Stomach (tissue), 8 donors: ENCODE measurements at regions not wholly inside any gene's neighbourhood (a gene's known extent, or its start where the extent isn't known, plus 50 kb on each side); places are given as distances from the start of the nearest gene placed in this dataset.
"Not testable (repeated sequence)": the region's sequence is repeated elsewhere in the genome, so short reads cannot be mapped to it uniquely, and the experiment has no call there.

Experiments used
- DNase-seq, 2 donors: peaks; one replicate each; pipeline versions ENCODE4 v3.0.0 to v3.0.0-alpha.2; 2013 to 2019
- H3K27ac ChIP-seq, 5 donors: fragments of 200-600 bp in 4 of 5; sonication (generic) in 4 of 5; one replicate each; pipeline ENCODE4 v1.5.1; 2013 to 2019; ENCODE audit warnings: mild to moderate bottlenecking in 1 of 5, moderate library complexity in 1 of 5
- H3K27me3 ChIP-seq, 3 donors: fragments of 200-600 bp; sonication (generic); one replicate each; pipeline ENCODE4 v1.5.1; 2017 to 2019; ENCODE audit warnings: mixed run types in 1 of 3
- H3K36me3 ChIP-seq, 4 donors: fragments of 200-600 bp; sonication (generic); 1 replicate in 3 of 4; 2 replicates in 1 of 4; pipeline ENCODE4 v1.5.1; 2016 to 2019
- H3K4me1 ChIP-seq, 4 donors: fragments of 200-600 bp; sonication (generic); one replicate each; pipeline ENCODE4 v1.5.1; 2016 to 2019
- H3K4me3 ChIP-seq, 4 donors: fragments of 200-600 bp; sonication (generic) in 3 of 4; one replicate each; pipeline ENCODE4 v1.5.1; 2016 to 2019; ENCODE audit warnings: mild to moderate bottlenecking in 1 of 4
- H3K9me3 ChIP-seq, 4 donors: fragments of 200-600 bp; sonication (generic); one replicate each; pipeline ENCODE4 v1.5.1; 2016 to 2019
- POLR2AphosphoS5 ChIP-seq, 3 donors: sonication (generic); formaldehyde crosslinking; IDR thresholded peaks; one replicate each; pipeline ENCODE4 v1.6.1; 2016; ENCODE audit warnings: antibody characterized with exemption in 3 of 3
- WGBS, 5 donors: extraction: QIAGEN DNeasy Blood & Tissue Kit in 3 of 5; methylation state at CpG; one replicate each; pipeline versions ENCODE4 v1.1.5 to v1.1.7; 2013 to 2018; 5-methylcytosine and 5-hydroxymethylcytosine counted together
- intact Hi-C: fragments of 100-400 bp; cut with DNase I; formaldehyde crosslinking; loops from one replicate; pipeline ENCODE4 v1.15.1; 2023; ENCODE audit warnings: low total_unique reads
- donor health status: healthy with polysubstance abuse.
- donor health status: Bipolar disorder and iron deficiency.
- donor health status: healthy.

DNA sequence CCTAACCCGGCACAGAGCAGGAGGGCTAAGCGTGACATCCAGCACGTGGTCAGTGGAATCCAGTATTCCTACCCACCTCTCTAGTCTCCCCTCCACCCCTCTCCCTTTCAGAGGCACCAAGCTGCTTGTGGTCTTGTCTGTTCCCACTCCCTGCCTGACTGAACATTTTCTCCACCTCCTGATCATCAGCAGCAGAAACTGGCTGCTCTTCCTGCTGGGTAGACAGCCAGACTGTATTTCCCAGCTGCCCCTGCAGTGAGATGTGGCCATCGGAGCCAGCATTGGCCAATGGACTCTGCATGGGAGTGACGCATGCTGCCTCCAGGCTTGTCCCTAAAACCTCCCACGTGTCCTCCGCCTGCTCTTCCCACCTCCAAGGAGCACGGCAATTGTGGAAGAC lies 143.8 kb downstream of the OR4F15 start:
- peak in 1 of 2 donors; percentile 66 for DNase-seq
- H3K27ac ChIP-seq, result peak overlapping the region in 1 of 5 donors; percentile 42
- WGBS, 5 donors, result 57 to 72% (median 68%) methylated on average over 3 to 4 of the region's 8 CpGs; no CpG with 5 or more reads in 1 of the 5 donors
- H3K4me1 ChIP-seq, H3K4me3 ChIP-seq, H3K27me3 ChIP-seq, intact Hi-C loops, H3K36me3 ChIP-seq, H3K9me3 ChIP-seq: not testable (repeated sequence)
- TF ChIP-seq POLR2AphosphoS5 (IDR thresholded peaks at IDR 0.05), result peak in 1 of 3 donors; percentile 10

DNA sequence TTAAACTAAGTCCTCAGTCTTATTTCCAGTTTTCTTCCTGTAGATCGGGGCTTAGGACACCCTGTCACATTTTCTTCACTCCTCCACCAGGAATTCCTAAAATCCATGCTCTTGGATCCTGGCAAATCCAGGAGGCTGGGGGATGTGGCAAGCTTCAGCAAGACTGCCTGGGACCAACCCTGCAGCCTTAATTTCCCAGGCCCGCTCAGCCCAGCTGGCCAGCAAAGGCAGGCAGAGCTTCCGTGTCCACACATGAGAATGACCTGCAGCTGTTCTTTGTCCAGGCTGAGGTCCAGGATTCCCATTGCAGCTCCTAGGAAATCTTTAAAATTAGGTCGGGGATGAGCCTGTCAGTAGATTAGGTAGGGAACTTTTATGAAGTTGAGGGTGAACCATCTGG lies 146.7 kb downstream of the OR4F15 start:
- H3K9me3 ChIP-seq, H3K27ac ChIP-seq, H3K36me3 ChIP-seq, H3K4me3 ChIP-seq, intact Hi-C loops, H3K27me3 ChIP-seq: not testable (repeated sequence)
- 76 to 86% (median 77%) methylated on average over 2 of the region's 4 CpGs; no CpG with 5 or more reads in 2 of the 5 donors for WGBS, 5 donors
- H3K4me1 ChIP-seq, result peaks cover 0 to 11% (median 6%) of the 10 kb centered on the region in 4 donors
- peak; percentile 27 to 42 for DNase-seq

GRCh38 chr15:101961263-101961662 lies 149.3 kb downstream of the OR4F15 start:
- Histone ChIP-seq H3K4me3 (peak overlapping the region in 1 of 4 donors; percentile 47), H3K4me1 (peaks cover 0 to 25% (median 13%) of the 10 kb centered on the region in 4 donors), H3K27ac (peak overlapping the region in 1 of 5 donors; percentile 49)
- H3K9me3 ChIP-seq, H3K27me3 ChIP-seq, H3K36me3 ChIP-seq, intact Hi-C loops: not testable (repeated sequence)
- peak in 1 of 2 donors; percentile 46 for DNase-seq
- WGBS, 5 donors, result 0% methylated on average over 5 of the region's 48 CpGs; no CpG with 5 or more reads in 4 of the 5 donors

DNA sequence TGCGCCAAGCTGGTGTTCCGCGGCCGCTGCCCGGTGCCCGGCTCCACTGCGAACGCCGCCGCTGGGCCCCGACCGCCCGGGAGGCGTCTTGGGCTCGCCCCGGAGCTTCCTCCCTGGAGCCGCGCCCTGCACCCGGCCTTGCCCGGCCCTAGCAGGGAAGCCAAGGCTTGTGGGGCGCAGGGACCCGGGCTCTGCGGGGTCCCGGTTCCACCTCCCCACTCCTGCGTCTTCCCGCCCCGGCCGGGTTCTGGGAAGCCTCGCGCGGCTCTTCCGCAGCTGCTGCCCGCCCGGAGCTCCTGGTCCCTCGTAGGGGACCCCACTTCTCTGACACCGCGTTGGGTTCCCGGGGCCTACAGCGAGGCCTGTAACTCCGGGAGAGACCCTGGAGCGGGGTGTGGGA lies 149.8 kb downstream of the OR4F15 start:
- intact Hi-C loops, H3K36me3 ChIP-seq, H3K9me3 ChIP-seq, H3K27me3 ChIP-seq, DNase-seq: not testable (repeated sequence)
- WGBS, 5 donors, result 2% methylated on average over 10 of the region's 41 CpGs; no CpG with 5 or more reads in 4 of the 5 donors
- Histone ChIP-seq H3K27ac (peak overlapping the region in 2 of 5 donors; percentile 51 to 59), H3K4me1 (peaks cover 0 to 25% (median 13%) of the 10 kb centered on the region in 4 donors), H3K4me3 (peak overlapping the region in 2 of 4 donors; percentile 34 to 48)

- H3K27ac ChIP-seq, H3K36me3 ChIP-seq, intact Hi-C loops, H3K4me3 ChIP-seq, DNase-seq, H3K9me3 ChIP-seq, H3K27me3 ChIP-seq: not testable (repeated sequence)
- 96 to 100% (median 97%) methylated on average over 6 to 8 of the region's 8 CpGs for WGBS, 5 donors
- peaks cover 0 to 25% (median 13%) of the 10 kb centered on the region in 4 donors for H3K4me1 ChIP-seq
Measured at GRCh38 chr15:101963687-101964086, 151.7 kb downstream of the OR4F15 start.

DNA sequence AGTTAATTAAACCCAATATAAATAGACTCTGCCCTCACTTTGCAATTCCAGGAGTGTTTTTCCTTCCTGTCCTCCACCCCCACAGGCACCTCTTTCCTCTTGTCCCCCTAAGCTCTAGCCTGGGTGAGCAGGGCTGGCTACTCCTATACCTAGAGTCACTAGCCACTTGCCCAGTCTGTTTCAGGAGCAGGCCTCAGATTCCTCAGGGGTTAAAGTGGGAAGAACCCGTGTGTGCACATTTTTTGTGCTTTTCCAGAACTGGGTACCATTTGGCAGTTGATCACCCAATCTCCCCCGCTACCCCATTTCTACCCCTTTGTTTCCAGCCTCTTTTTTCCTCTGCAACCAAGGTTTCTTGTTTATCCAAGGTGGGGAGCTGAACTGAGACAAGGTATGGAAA lies 153.4 kb downstream of the OR4F15 start:
- H3K9me3 ChIP-seq, H3K27ac ChIP-seq, H3K36me3 ChIP-seq, H3K27me3 ChIP-seq, H3K4me3 ChIP-seq, DNase-seq, intact Hi-C loops: not testable (repeated sequence)
- WGBS, 5 donors, result 62 to 71% (median 70%) methylated on average over 2 of the region's 2 CpGs
- H3K4me1 ChIP-seq, result peaks cover 0 to 25% (median 13%) of the 10 kb centered on the region in 4 donors

DNA sequence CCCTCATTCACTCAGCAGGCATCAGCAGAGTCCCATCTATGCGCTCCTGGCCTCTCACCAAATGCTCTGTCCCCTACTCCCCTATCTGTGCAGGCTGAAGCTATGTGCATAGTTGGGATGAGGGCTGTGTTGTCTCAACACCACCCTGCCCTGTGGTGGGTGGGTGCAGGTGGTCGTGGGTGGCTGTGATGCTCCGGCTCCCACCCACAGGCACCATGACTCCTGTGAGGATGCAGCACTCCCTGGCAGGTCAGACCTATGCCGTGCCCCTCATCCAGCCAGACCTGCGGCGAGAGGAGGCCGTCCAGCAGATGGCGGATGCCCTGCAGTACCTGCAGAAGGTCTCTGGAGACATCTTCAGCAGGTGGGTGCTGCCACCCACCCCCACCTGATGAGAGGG lies 153.9 kb downstream of the OR4F15 start:
- intact Hi-C loops, H3K27ac ChIP-seq, H3K9me3 ChIP-seq, H3K27me3 ChIP-seq, H3K36me3 ChIP-seq, H3K4me3 ChIP-seq: not testable (repeated sequence)
- WGBS, 5 donors, result 85 to 94% (median 91%) methylated on average over 5 to 8 of the region's 8 CpGs
- peaks cover 0 to 25% (median 13%) of the 10 kb centered on the region in 4 donors for H3K4me1 ChIP-seq
- peak; percentile 24 to 29 for DNase-seq

DNA sequence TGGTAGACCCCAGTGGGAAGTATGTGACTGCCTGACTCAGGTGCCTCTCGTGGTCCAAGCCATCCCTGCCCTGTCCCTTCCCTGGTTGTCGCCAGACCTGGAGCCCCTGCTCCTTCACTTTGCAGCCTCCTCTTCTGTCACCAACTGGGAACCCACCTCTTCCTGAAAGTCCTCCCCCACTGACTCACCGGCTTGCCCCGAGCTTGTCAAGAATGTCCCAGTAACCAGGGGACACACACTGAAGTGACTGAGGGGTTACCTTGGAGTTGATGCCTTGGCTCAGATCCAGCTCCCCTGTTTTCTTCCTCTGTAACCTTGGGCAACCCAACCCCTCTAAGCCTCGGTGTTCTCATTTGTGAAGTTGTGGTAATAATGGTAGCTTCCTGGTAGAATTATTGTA lies 155.4 kb downstream of the OR4F15 start:
- H3K36me3 ChIP-seq, H3K27ac ChIP-seq, H3K9me3 ChIP-seq, intact Hi-C loops, H3K4me3 ChIP-seq, H3K27me3 ChIP-seq: not testable (repeated sequence)
- peaks cover 0 to 25% (median 13%) of the 10 kb centered on the region in 4 donors for H3K4me1 ChIP-seq
- 52 to 96% (median 80%) methylated on average over 1 to 3 of the region's 5 CpGs for WGBS, 5 donors
- peak in 1 of 2 donors; percentile 25 for DNase-seq

DNA sequence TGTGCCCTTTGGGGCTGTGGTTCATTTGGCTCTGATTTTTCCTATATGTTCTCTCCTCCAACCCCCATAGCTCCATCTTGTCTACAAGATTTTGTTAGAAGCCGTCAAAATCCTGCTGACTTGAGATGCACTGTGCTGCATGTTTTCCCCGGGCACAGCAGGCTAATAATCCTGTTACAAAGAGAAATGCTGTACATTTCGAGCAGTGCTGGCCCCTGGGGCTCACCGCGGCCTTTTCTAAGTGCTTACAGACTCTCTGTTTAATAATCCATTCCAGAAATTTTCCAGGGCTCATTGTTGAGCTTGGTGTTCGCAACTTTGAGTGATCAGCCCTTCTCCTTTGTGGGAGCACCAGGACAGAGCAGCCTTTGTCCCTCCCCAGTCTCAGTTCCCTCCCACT lies 158.6 kb downstream of the OR4F15 start:
- H3K4me1 ChIP-seq, H3K27ac ChIP-seq, intact Hi-C loops, H3K4me3 ChIP-seq, H3K9me3 ChIP-seq, H3K36me3 ChIP-seq, H3K27me3 ChIP-seq: not testable (repeated sequence)
- peak in 1 of 2 donors; percentile 8 for DNase-seq
- WGBS, 5 donors, result 67 to 93% (median 77%) methylated on average over 2 to 5 of the region's 6 CpGs; no CpG with 5 or more reads in 2 of the 5 donors

DNA sequence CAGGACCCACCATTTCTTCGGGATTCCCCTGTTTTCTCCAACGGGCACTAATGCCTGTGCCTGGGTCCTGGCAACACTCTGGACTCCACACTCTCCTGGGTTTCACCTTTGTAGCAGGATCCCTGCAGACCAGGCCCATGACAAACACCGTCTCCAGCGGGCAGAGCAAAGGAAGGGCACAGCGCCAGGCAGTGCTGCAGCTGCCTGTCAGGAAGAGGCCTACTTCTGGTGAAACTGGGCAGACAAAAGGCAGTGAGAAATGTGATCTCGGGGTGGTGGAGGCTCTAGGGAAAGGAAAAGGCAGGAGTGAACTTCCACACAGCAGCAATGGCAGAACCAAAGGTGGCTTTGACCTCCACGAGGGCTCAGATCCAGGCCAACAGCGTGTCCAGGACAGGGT lies 165.3 kb downstream of the OR4F15 start:
- intact Hi-C loops, H3K36me3 ChIP-seq, H3K9me3 ChIP-seq, H3K4me3 ChIP-seq, H3K27me3 ChIP-seq, DNase-seq, H3K27ac ChIP-seq, H3K4me1 ChIP-seq: not testable (repeated sequence)
- 13% methylated on average over 3 of the region's 8 CpGs; no CpG with 5 or more reads in 4 of the 5 donors for whole genome bisulfite sequencing, 5 donors

DNA sequence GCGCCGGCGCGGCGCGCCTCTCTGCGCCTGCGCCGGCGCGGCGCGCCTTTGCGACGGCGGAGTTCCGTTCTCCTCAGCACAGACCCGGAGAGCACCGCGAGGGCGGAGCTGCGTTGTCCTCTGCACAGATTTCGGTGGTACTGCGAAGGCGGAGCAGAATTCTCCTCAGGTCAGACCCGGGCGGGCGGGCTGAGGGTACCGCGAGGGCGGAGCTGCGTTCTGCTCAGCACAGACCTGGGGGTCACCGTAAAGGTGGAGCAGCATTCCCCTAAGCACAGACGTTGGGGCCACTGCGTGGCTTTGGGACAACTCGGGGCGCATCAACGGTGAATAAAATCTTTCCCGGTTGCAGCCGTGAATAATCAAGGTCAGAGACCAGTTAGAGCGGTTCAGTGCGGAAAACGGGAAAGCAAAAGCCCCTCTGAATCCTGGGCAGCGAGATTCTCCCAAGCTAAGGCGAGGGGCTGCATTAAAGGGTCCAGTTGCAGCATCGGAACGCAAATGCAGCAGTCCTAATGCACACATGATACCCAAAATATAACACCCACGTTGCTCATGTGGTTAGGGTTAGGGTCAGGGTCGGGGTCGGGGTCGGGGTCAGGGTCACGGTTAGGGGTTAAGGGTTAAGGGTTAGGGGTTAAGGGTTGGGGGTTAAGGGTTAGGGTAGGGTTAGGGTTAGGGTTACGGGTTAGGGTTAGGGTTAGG lies 168.4 kb downstream of the OR4F15 start:
- intact Hi-C loops, H3K9me3 ChIP-seq: not testable (repeated sequence)
- 74 to 84% (median 84%) methylated on average over 49 to 53 of the region's 53 CpGs; no CpG with 5 or more reads in 1 of the 5 donors for WGBS, 5 donors

More for the DNA sequence above, 168.4 kb downstream of the OR4F15 start:
- H3K36me3 ChIP-seq, H3K27ac ChIP-seq, H3K27me3 ChIP-seq, H3K4me3 ChIP-seq, H3K4me1 ChIP-seq: not testable (repeated sequence)
- peak in 1 of 2 donors; percentile 67 for DNase-seq
